ENCODE measurements at regions not wholly inside any gene's neighbourhood (a gene's known extent, or its start where the extent isn't known, plus 50 kb on each side); places are given as distances from the start of the nearest gene placed in this dataset.

- ATAC-seq (ENCODE audit: poor library complexity), result no peak
- Mint-ChIP-seq H3K4me3 (no peak overlapping the region), H3K9me3 (no peaks in the 10 kb centered on the region), H3K4me1 (ENCODE audit: low read depth) (no peaks in the 10 kb centered on the region), H3K36me3 (ENCODE audit: low read depth) (no peaks in the 10 kb centered on the region), H3K27ac (no peak overlapping the region), H3K27me3 (no peaks in the 10 kb centered on the region)
- no peaks in the 10 kb centered on the region for H3K4me1 ChIP-seq (ENCODE audit: insufficient read depth, low read length)
- no peak for TF ChIP-seq CTCF (IDR thresholded peaks at IDR 0.05)
- no peaks in the 10 kb centered on the region for H3K9me3 ChIP-seq (ENCODE audit: control insufficient read depth in 1 of 2, insufficient read depth in 1 of 2, low read length in 2 of 2)
- ChIA-PET CTCF (interaction anchor here (1.5 kb wide), 1 partner anchor 19 kb away, joined by 3 read pairs; no protein-coding TSS in a partner anchor), POLR2A (no interaction called here)
- H3K27ac ChIP-seq (ENCODE audit: low read depth in 1 of 2, low read length in 2 of 2), result no peak overlapping the region
- no peaks in the 10 kb centered on the region for H3K27me3 ChIP-seq (ENCODE audit: control insufficient read depth in 1 of 2, insufficient read depth in 2 of 2, low read length in 2 of 2)
- intact Hi-C loops (cut with DNase I, micrococcal nuclease), result no loop called here
- H3K36me3 ChIP-seq (ENCODE audit: insufficient read depth, low read length), result no peaks in the 10 kb centered on the region
- DNase-seq, result no peak
- no peak overlapping the region for H3K4me3 ChIP-seq (ENCODE audit: low read length)
Measured at GRCh38 chr9:4415281-4415680, 75.0 kb upstream of the SLC1A1 start.

GRCh38 chr9:4413856-4414255, 76.4 kb upstream of the SLC1A1 start:
- Mint-ChIP-seq H3K4me1 (ENCODE audit: low read depth) (no peaks in the 10 kb centered on the region), H3K9me3 (no peaks in the 10 kb centered on the region), H3K27ac (no peak overlapping the region), H3K36me3 (ENCODE audit: low read depth) (no peaks in the 10 kb centered on the region), H3K4me3 (no peak overlapping the region), H3K27me3 (no peaks in the 10 kb centered on the region)
- no peak for DNase-seq
- Histone ChIP-seq H3K27me3 (ENCODE audit: control insufficient read depth in 1 of 2, insufficient read depth in 2 of 2, low read length in 2 of 2) (no peaks in the 10 kb centered on the region), H3K27ac (ENCODE audit: low read depth in 1 of 2, low read length in 2 of 2) (no peak overlapping the region), H3K4me1 (ENCODE audit: insufficient read depth, low read length) (no peaks in the 10 kb centered on the region), H3K36me3 (ENCODE audit: insufficient read depth, low read length) (no peaks in the 10 kb centered on the region), H3K9me3 (ENCODE audit: control insufficient read depth in 1 of 2, insufficient read depth in 1 of 2, low read length in 2 of 2) (no peaks in the 10 kb centered on the region), H3K4me3 (ENCODE audit: low read length) (no peak overlapping the region)
- intact Hi-C loops (cut with DNase I, micrococcal nuclease), result no loop called here
- ChIA-PET POLR2A (no interaction called here), CTCF (no interaction called here)
- ATAC-seq (ENCODE audit: poor library complexity), result no peak
- TF ChIP-seq CTCF (IDR thresholded peaks at IDR 0.05), result no peak

- no peaks in the 10 kb centered on the region for H3K27me3 ChIP-seq (ENCODE audit: control insufficient read depth in 1 of 2, insufficient read depth in 2 of 2, low read length in 2 of 2)
- H3K27ac Mint-ChIP-seq, result no peak overlapping the region
- H3K4me3 Mint-ChIP-seq, result no peak overlapping the region
- no peak for ATAC-seq (ENCODE audit: poor library complexity)
- H3K9me3 ChIP-seq (ENCODE audit: control insufficient read depth in 1 of 2, insufficient read depth in 1 of 2, low read length in 2 of 2), result peaks cover 16 to 19% of the 10 kb centered on the region in 2 experiments
- H3K27ac ChIP-seq (ENCODE audit: low read depth in 1 of 2, low read length in 2 of 2), result no peak overlapping the region
- ChIA-PET CTCF (no interaction called here), POLR2A (no interaction called here)
- intact Hi-C loops (cut with DNase I, micrococcal nuclease), result no loop called here
- no peaks in the 10 kb centered on the region for H3K36me3 Mint-ChIP-seq (ENCODE audit: low read depth)
- H3K27me3 Mint-ChIP-seq, result no peaks in the 10 kb centered on the region
- no peaks in the 10 kb centered on the region for H3K4me1 ChIP-seq (ENCODE audit: insufficient read depth, low read length)
- peaks cover 11% of the 10 kb centered on the region for H3K9me3 Mint-ChIP-seq
- TF ChIP-seq CTCF (IDR thresholded peaks at IDR 0.05), result no peak
- no peaks in the 10 kb centered on the region for H3K36me3 ChIP-seq (ENCODE audit: insufficient read depth, low read length)
- DNase-seq, result no peak
- no peak overlapping the region for H3K4me3 ChIP-seq (ENCODE audit: low read length)
- no peaks in the 10 kb centered on the region for H3K4me1 Mint-ChIP-seq (ENCODE audit: low read depth)
Measured at GRCh38 chr9:4404156-4404555, 86.1 kb upstream of the SLC1A1 start.
